K562 (cell line): ENCODE measurements at regions not wholly inside any gene's neighbourhood (a gene's known extent, or its start where the extent isn't known, plus 50 kb on each side); places are given as distances from the start of the nearest gene placed in this dataset.

Experiments used
- COPS2 ChIP-seq: fragments of 450-650 bp; conservative IDR thresholded peaks from 2 replicates; pipeline ENCODE4 v1.6.1; 2016; ENCODE audit warnings: mild to moderate bottlenecking, moderate library complexity
- CTCF ChIP-seq, 3 experiments: IDR thresholded peaks in 2 of 3; conservative IDR thresholded peaks in 1 of 3; 2 replicates each; pipeline ENCODE4 v1.5.1; 2011 to 2012; ENCODE audit warnings: low read length in 3 of 3, mild to moderate bottlenecking in 3 of 3, control low read depth in 2 of 3, improper control_type of control experiment in 1 of 3, inconsistent platforms in 1 of 3, low read depth in 1 of 3, mixed read lengths in 1 of 3, moderate library complexity in 1 of 3; ENCODE audit not compliant: insufficient read depth in 2 of 3
- FOXP1 ChIP-seq: sonication (generic); formaldehyde crosslinking; IDR thresholded peaks from 2 replicates; pipeline ENCODE4 v1.8.0; 2022; ENCODE audit warnings: mild to moderate bottlenecking, missing genetic modification reagents
- HSF4 ChIP-seq: fragments of 250-450 bp; sonication (Bioruptor Pico); IDR thresholded peaks from 2 replicates; pipeline ENCODE4 v2.1.2; 2022; ENCODE audit warnings: mild to moderate bottlenecking, moderate library complexity, borderline replicate concordance
- NFIC ChIP-seq: fragments of 450-650 bp; IDR thresholded peaks from 2 replicates; pipeline ENCODE4 v1.6.1; 2017; ENCODE audit warnings: mild to moderate bottlenecking, inconsistent platforms
- NFYB ChIP-seq: IDR thresholded peaks from 2 replicates; pipeline ENCODE4 v1.6.1; 2011; ENCODE audit warnings: mild to moderate bottlenecking, moderate library complexity; ENCODE audit not compliant: insufficient read length; ENCODE audit errors: extremely low read depth
- PML ChIP-seq: IDR thresholded peaks from 2 replicates; pipeline ENCODE4 v1.6.1; 2012; ENCODE audit warnings: low read length, inconsistent platforms
- POLR2A ChIP-seq: fragments of 450-650 bp; conservative IDR thresholded peaks from 2 replicates; pipeline ENCODE4 v1.6.1; 2016
- PURB ChIP-seq: sonication (generic); formaldehyde crosslinking; IDR thresholded peaks from 2 replicates; pipeline ENCODE4 v1.9.0; 2021; ENCODE audit warnings: low read depth, mild to moderate bottlenecking, missing genetic modification reagents
- RBM39 ChIP-seq: fragments of 200-400 bp; formaldehyde crosslinking; optimal IDR thresholded peaks from 2 replicates; pipeline ENCODE3; 2018; ENCODE audit warnings: low read depth, low read length
- RERE ChIP-seq: sonication (generic); formaldehyde crosslinking; IDR thresholded peaks from 2 replicates; pipeline ENCODE4 v1.8.0; 2023; ENCODE audit warnings: missing genetic modification reagents, mild to moderate bottlenecking, borderline replicate concordance
- ZNF212 ChIP-seq: fragments of 450-650 bp; formaldehyde crosslinking; IDR thresholded peaks from 2 replicates; pipeline ENCODE4 v1.4.0; 2020; ENCODE audit warnings: mild to moderate bottlenecking
- ZNF253 ChIP-seq: fragments of 250-450 bp; sonication (Bioruptor Pico); conservative IDR thresholded peaks from 2 replicates; pipeline ENCODE4 v1.6.1; 2021; ENCODE audit warnings: mild to moderate bottlenecking
- TF ChIP-seq, protein P1 (sequence below), 2 experiments: fragments of 450-650 bp; formaldehyde crosslinking in 1 of 2; IDR thresholded peaks; 2 replicates each; pipeline versions ENCODE4 v1.4.0 to v1.6.1; 2014 to 2020; ENCODE audit warnings: mild to moderate bottlenecking in 2 of 2, borderline replicate concordance in 1 of 2, low read depth in 1 of 2

- TF ChIP-seq RBM39, result no peak
- no peak for TF ChIP-seq PURB
- TF ChIP-seq ZNF253 (CRISPR knock-in tag), result no peak
- no peak for TF ChIP-seq NFIC
- no peak for TF ChIP-seq RERE
- TF ChIP-seq, protein P1, sequence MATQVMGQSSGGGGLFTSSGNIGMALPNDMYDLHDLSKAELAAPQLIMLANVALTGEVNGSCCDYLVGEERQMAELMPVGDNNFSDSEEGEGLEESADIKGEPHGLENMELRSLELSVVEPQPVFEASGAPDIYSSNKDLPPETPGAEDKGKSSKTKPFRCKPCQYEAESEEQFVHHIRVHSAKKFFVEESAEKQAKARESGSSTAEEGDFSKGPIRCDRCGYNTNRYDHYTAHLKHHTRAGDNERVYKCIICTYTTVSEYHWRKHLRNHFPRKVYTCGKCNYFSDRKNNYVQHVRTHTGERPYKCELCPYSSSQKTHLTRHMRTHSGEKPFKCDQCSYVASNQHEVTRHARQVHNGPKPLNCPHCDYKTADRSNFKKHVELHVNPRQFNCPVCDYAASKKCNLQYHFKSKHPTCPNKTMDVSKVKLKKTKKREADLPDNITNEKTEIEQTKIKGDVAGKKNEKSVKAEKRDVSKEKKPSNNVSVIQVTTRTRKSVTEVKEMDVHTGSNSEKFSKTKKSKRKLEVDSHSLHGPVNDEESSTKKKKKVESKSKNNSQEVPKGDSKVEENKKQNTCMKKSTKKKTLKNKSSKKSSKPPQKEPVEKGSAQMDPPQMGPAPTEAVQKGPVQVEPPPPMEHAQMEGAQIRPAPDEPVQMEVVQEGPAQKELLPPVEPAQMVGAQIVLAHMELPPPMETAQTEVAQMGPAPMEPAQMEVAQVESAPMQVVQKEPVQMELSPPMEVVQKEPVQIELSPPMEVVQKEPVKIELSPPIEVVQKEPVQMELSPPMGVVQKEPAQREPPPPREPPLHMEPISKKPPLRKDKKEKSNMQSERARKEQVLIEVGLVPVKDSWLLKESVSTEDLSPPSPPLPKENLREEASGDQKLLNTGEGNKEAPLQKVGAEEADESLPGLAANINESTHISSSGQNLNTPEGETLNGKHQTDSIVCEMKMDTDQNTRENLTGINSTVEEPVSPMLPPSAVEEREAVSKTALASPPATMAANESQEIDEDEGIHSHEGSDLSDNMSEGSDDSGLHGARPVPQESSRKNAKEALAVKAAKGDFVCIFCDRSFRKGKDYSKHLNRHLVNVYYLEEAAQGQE (IDR thresholded peaks at IDR 0.05; ENCODE audit: borderline replicate concordance), result no peak
- TF ChIP-seq, protein P1 (CRISPR knock-in tag; IDR thresholded peaks at IDR 0.05; ENCODE audit: low read depth), result no peak
- TF ChIP-seq FOXP1 (CRISPR knock-in tag), result no peak
- no peak for TF ChIP-seq ZNF212 (CRISPR knock-in tag)
- TF ChIP-seq COPS2, result no peak
- no peak for TF ChIP-seq NFYB
- no peak for TF ChIP-seq CTCF (IDR thresholded peaks at IDR 0.05 in 2 of 3, conservative IDR thresholded peaks at IDR 0.05 in 1 of 3; ENCODE audit: insufficient read depth in 2 of 3, low read depth in 1 of 3, low read length in 3 of 3)
- TF ChIP-seq HSF4 (CRISPR knock-in tag), result no peak
- no peak for TF ChIP-seq POLR2A
- no peak for TF ChIP-seq PML
These were observed 651.6 kb upstream of the LRFN5 start for GRCh38 chr14:40955131-40955505.
